ENCODE measurements at regions not wholly inside any gene's neighbourhood (a gene's known extent, or its start where the extent isn't known, plus 50 kb on each side); places are given as distances from the start of the nearest gene placed in this dataset.

GRCh38 chr20:57905448-57905847, 195.6 kb upstream of the PMEPA1 start:
- TF ChIP-seq CTCF (IDR thresholded peaks at IDR 0.05) (no peak), POLR2A (IDR thresholded peaks at IDR 0.05) (no peak)

All from esophagus squamous epithelium (tissue), 4 donors.